Activated CD4-positive, alpha-beta memory T cell treated with anti-CD3 and anti-CD28 coated beads, Interleukin-2, amount 10 ng/mL, durations not matched to agents 7 days and 5 days (primary cell): ENCODE measurements at regions not wholly inside any gene's neighbourhood (a gene's known extent, or its start where the extent isn't known, plus 50 kb on each side); places are given as distances from the start of the nearest gene placed in this dataset.
"Not testable (repeated sequence)": the region's sequence is repeated elsewhere in the genome, so short reads cannot be mapped to it uniquely, and the experiment has no call there.

Source experiments
- CTCF ChIA-PET: fragments of 350-600 bp; sonication (Branson Sonifier 250); formaldehyde crosslinking; loops from one replicate; lab custom pipeline; 2021; ENCODE audit warnings: antibody characterized with exemption, inconsistent platforms; lab: Charles Lee
- POLR2A ChIA-PET: fragments of 350-600 bp; sonication (Branson Sonifier 250); formaldehyde crosslinking; loops from one replicate; lab custom pipeline; 2021; ENCODE audit warnings: antibody characterized with exemption; lab: Charles Lee
- DNase-seq: peaks from one replicate; pipeline ENCODE4 v3.0.0-alpha.2; 2020
- H3K27ac Mint-ChIP-seq: one replicate; pipeline ENCODE4 v1.8.0; 2021; ENCODE audit warnings: mild to moderate bottlenecking, mixed read lengths
- H3K27me3 Mint-ChIP-seq: one replicate; pipeline ENCODE4 v1.8.0; 2021; ENCODE audit warnings: mixed read lengths
- H3K36me3 Mint-ChIP-seq: one replicate; pipeline ENCODE4 v1.8.0; 2021; ENCODE audit warnings: low read depth, mixed read lengths
- H3K4me1 Mint-ChIP-seq: one replicate; pipeline ENCODE4 v1.8.0; 2021; ENCODE audit warnings: mixed read lengths
- H3K4me3 Mint-ChIP-seq: one replicate; pipeline ENCODE4 v1.8.0; 2021; ENCODE audit warnings: mild to moderate bottlenecking, mixed read lengths
- H3K9me3 Mint-ChIP-seq: one replicate; pipeline ENCODE4 v1.8.0; 2021; ENCODE audit warnings: mixed read lengths

- CTCF ChIA-PET: no interaction called here
- no peak overlapping the region for H3K4me3 Mint-ChIP-seq
- no peak overlapping the region for H3K27ac Mint-ChIP-seq
- no peaks in the 10 kb centered on the region for H3K27me3 Mint-ChIP-seq
- POLR2A ChIA-PET: no interaction called here
- no peak for DNase-seq
- peaks cover 8% of the 10 kb centered on the region for H3K36me3 Mint-ChIP-seq
- H3K9me3 Mint-ChIP-seq: peaks cover 10% of the 10 kb centered on the region
- peaks cover 13% of the 10 kb centered on the region for H3K4me1 Mint-ChIP-seq
Observed at GRCh38 chr1:185404291-185404690, 87.2 kb upstream of the IVNS1ABP start.

GRCh38 chr1:185402930-185403329 is 85.9 kb upstream of the IVNS1ABP start:
- Mint-ChIP-seq H3K36me3 (peaks cover 8% of the 10 kb centered on the region), H3K4me1 (peaks cover 11% of the 10 kb centered on the region), H3K27me3 (no peaks in the 10 kb centered on the region), H3K4me3 (no peak overlapping the region), H3K9me3 (peaks cover 10% of the 10 kb centered on the region), H3K27ac (no peak overlapping the region)
- CTCF ChIA-PET: no interaction called here
- POLR2A ChIA-PET: no interaction called here
- no peak for DNase-seq

GRCh38 chr1:185401019-185401418 is 84.0 kb upstream of the IVNS1ABP start:
- Mint-ChIP-seq H3K4me3 (no peak overlapping the region), H3K4me1 (peaks cover 11% of the 10 kb centered on the region), H3K9me3 (no peaks in the 10 kb centered on the region), H3K36me3 (no peaks in the 10 kb centered on the region), H3K27me3 (no peaks in the 10 kb centered on the region), H3K27ac (no peak overlapping the region)
- CTCF ChIA-PET: no interaction called here
- POLR2A ChIA-PET: no interaction called here
- no peak for DNase-seq

- POLR2A ChIA-PET: no interaction called here
- Mint-ChIP-seq H3K4me1 (peaks cover 11% of the 10 kb centered on the region), H3K36me3 (no peaks in the 10 kb centered on the region), H3K4me3 (no peak overlapping the region), H3K9me3 (no peaks in the 10 kb centered on the region), H3K27ac (no peak overlapping the region), H3K27me3 (no peaks in the 10 kb centered on the region)
- DNase-seq: no peak
- CTCF ChIA-PET: no interaction called here
Observed at GRCh38 chr1:185400052-185400451, 83.0 kb upstream of the IVNS1ABP start.

- CTCF ChIA-PET: interaction anchor here (0.9 kb wide), 1 partner anchor 17 kb away, joined by 3 read pairs; no protein-coding TSS in a partner anchor
Observed at GRCh38 chr1:185398599-185398998, 81.6 kb upstream of the IVNS1ABP start.

GRCh38 chr1:185398022-185398421 is 81.0 kb upstream of the IVNS1ABP start:
- no peak overlapping the region for H3K27ac Mint-ChIP-seq
- H3K4me1 Mint-ChIP-seq: peaks cover 2% of the 10 kb centered on the region
- CTCF ChIA-PET: interaction anchor here (0.9 kb wide), 1 partner anchor 18 kb away, joined by 3 read pairs; no protein-coding TSS in a partner anchor
- no peaks in the 10 kb centered on the region for H3K27me3 Mint-ChIP-seq
- DNase-seq: no peak
- no peaks in the 10 kb centered on the region for H3K36me3 Mint-ChIP-seq
- POLR2A ChIA-PET: no interaction called here
- no peaks in the 10 kb centered on the region for H3K9me3 Mint-ChIP-seq
- H3K4me3 Mint-ChIP-seq: no peak overlapping the region

More at GRCh38 chr1:185398599-185398998, 81.6 kb upstream of the IVNS1ABP start:
- Mint-ChIP-seq H3K27me3 (no peaks in the 10 kb centered on the region), H3K4me1 (peaks cover 5% of the 10 kb centered on the region), H3K9me3 (no peaks in the 10 kb centered on the region), H3K4me3 (no peak overlapping the region), H3K36me3 (no peaks in the 10 kb centered on the region), H3K27ac (no peak overlapping the region)
- POLR2A ChIA-PET: no interaction called here
- no peak for DNase-seq

DNA sequence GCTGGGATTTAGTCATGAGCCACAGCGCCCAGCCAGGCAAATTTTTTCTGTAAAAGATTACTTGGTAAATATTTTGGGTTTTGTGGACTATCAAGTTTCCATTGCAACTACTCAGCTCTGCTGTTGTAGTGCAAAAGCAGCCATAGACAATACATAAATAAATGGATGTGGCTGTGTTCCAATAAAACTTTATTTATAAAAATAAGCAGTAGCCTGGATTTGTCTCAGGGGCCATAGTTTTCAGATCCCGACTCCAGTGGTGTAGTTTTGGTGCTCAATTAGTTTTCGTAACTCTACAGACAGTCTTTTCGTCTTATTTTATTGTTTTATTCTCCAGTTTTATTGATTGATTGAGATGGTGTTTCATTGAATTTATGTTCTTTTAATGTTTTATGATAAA is 80.1 kb upstream of the IVNS1ABP start:
- Mint-ChIP-seq H3K27me3 (no peaks in the 10 kb centered on the region), H3K36me3 (no peaks in the 10 kb centered on the region)

DNA sequence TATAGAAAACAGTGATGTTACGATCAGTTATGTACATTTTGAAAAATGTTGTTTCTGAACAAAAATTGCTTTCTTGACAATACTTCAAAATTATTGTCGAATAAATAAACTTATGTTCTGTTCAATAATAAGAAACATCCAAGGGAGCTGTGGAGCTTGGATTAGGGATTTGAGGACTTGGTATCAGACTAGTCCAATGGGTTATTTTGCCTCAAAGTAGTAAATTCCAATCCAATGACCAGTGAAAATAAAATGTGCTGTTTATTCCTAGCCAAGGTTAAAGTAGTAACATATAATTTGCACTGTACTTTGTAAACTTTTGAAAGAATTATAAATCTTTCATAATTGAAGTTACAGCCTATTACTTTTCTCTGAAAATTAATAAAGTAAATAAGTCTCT is 79.1 kb upstream of the IVNS1ABP start:
- no peak overlapping the region for H3K27ac Mint-ChIP-seq
- H3K9me3 Mint-ChIP-seq: no peaks in the 10 kb centered on the region
- ChIA-PET POLR2A (no interaction called here), CTCF (no interaction called here)
- H3K27me3 Mint-ChIP-seq: no peaks in the 10 kb centered on the region
- H3K36me3 Mint-ChIP-seq: no peaks in the 10 kb centered on the region
- no peak for DNase-seq
- H3K4me3 Mint-ChIP-seq: no peak overlapping the region
- H3K4me1 Mint-ChIP-seq: no peaks in the 10 kb centered on the region

More for the DNA sequence above, 80.1 kb upstream of the IVNS1ABP start:
- no peaks in the 10 kb centered on the region for H3K4me1 Mint-ChIP-seq
- H3K9me3 Mint-ChIP-seq: no peaks in the 10 kb centered on the region
- ChIA-PET POLR2A (no interaction called here), CTCF (interaction anchor here (0.6 kb wide), 1 partner anchor 242 kb away, joined by 3 read pairs; no protein-coding TSS in a partner anchor)
- H3K4me3 Mint-ChIP-seq: no peak overlapping the region
- H3K27ac Mint-ChIP-seq: no peak overlapping the region
- no peak for DNase-seq

DNA sequence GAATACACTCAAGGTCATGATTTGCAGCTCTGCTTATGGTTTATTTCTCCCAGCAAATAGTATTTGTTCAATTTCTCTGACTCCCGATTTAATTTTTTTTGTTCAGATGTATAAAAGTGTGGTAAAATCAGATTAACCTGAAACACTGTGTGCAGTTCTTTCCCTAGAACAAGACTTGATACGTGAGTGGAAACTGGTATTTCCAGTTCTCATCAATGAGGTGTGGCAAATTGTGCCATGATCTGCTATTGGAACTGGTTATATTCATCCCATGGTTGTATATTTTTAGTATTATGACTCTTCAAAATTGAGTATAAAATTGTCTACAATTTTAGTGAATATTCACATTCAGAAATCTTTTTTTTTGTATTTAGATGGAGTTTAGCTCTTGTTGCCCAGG is 76.8 kb upstream of the IVNS1ABP start:
- Mint-ChIP-seq H3K4me1 (no peaks in the 10 kb centered on the region), H3K27ac (no peak overlapping the region), H3K9me3 (no peaks in the 10 kb centered on the region), H3K27me3 (no peaks in the 10 kb centered on the region), H3K4me3 (no peak overlapping the region), H3K36me3 (no peaks in the 10 kb centered on the region)
- ChIA-PET POLR2A (no interaction called here), CTCF (interaction anchor here (0.7 kb wide), 1 partner anchor 427 kb away, joined by 6 read pairs; no protein-coding TSS in a partner anchor)
- DNase-seq: no peak

- ChIA-PET CTCF (interaction anchor here (0.7 kb wide), 1 partner anchor 427 kb away, joined by 6 read pairs; no protein-coding TSS in a partner anchor), POLR2A (no interaction called here)
- Mint-ChIP-seq H3K4me3 (no peak overlapping the region), H3K4me1 (no peaks in the 10 kb centered on the region), H3K27me3 (no peaks in the 10 kb centered on the region), H3K27ac (no peak overlapping the region), H3K9me3 (no peaks in the 10 kb centered on the region), H3K36me3 (no peaks in the 10 kb centered on the region)
- DNase-seq: no peak
Observed at GRCh38 chr1:185393205-185393604, 76.2 kb upstream of the IVNS1ABP start.

- Mint-ChIP-seq H3K27ac (no peak overlapping the region), H3K9me3 (no peaks in the 10 kb centered on the region), H3K4me3 (no peak overlapping the region), H3K36me3 (peaks cover 4% of the 10 kb centered on the region), H3K27me3 (no peaks in the 10 kb centered on the region), H3K4me1 (peaks cover 4% of the 10 kb centered on the region)
- no peak for DNase-seq
- ChIA-PET POLR2A (no interaction called here), CTCF (interaction anchor here (0.6 kb wide), 1 partner anchor 143 kb away, joined by 4 read pairs; no protein-coding TSS in a partner anchor)
Observed at GRCh38 chr1:185388815-185389214, 71.8 kb upstream of the IVNS1ABP start.

DNA sequence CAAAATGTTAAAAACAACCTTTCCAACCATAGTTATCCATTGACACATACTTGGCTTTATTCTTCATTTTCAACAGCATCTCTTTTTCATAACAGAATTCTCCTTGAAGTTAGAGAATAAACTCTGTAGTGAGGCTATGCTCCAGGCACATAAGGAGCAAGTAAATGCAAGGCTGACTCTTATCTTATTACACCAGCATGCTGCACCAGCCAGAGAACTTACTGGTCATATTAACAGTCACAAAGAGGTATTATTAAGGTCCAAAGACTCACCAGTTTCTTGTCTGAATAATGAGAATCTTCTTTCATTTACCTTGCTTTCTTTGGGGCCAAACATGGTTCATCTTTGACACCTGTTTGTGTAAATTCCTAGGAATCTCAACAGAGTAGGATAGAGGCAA is 71.3 kb upstream of the IVNS1ABP start:
- Mint-ChIP-seq H3K9me3 (no peaks in the 10 kb centered on the region), H3K4me3 (no peak overlapping the region), H3K27ac (no peak overlapping the region), H3K36me3 (peaks cover 5% of the 10 kb centered on the region), H3K4me1 (peaks cover 5% of the 10 kb centered on the region), H3K27me3 (no peaks in the 10 kb centered on the region)
- CTCF ChIA-PET: interaction anchor here (0.6 kb wide), 1 partner anchor 142 kb away, joined by 4 read pairs; no protein-coding TSS in a partner anchor
- POLR2A ChIA-PET: no interaction called here
- no peak for DNase-seq

DNA sequence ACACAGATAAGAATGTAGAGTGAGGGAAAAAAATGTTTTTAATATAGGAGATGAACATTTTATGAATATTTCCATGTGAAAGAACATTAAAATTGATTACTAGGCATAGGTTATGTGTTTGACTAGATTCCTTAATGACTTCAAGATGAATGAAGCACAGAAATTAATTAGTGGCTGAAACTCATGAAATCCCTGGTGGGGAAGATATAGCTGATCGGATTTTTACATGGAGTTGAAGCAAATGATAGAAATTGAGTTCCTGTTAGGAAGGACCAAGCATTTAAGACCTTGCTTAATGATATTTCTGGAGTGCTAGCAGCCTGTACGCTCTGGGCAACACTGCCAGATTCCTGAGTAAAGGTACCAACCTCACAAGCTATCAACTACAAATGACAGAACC is 68.9 kb upstream of the IVNS1ABP start:
- Mint-ChIP-seq H3K36me3 (peaks cover 13% of the 10 kb centered on the region), H3K27me3 (peaks cover 9% of the 10 kb centered on the region), H3K4me1 (peaks cover 7% of the 10 kb centered on the region), H3K27ac (no peak overlapping the region), H3K9me3 (peaks cover 7% of the 10 kb centered on the region), H3K4me3 (no peak overlapping the region)
- ChIA-PET CTCF (no interaction called here), POLR2A (no interaction called here)
- no peak for DNase-seq

- DNase-seq, H3K27ac Mint-ChIP-seq, CTCF ChIA-PET, H3K4me1 Mint-ChIP-seq, H3K9me3 Mint-ChIP-seq, POLR2A ChIA-PET, H3K4me3 Mint-ChIP-seq, H3K27me3 Mint-ChIP-seq: not testable (repeated sequence)
- H3K36me3 Mint-ChIP-seq: peaks cover 13% of the 10 kb centered on the region
Observed at GRCh38 chr1:185383805-185384204, 66.8 kb upstream of the IVNS1ABP start.
